Stimulated activated CD8-positive, alpha-beta memory T cell treated with anti-CD3 and anti-CD28 coated beads, Interleukin-7, amount 100 ng/mL, for 24 hours (primary cell): ENCODE measurements at regions not wholly inside any gene's neighbourhood (a gene's known extent, or its start where the extent isn't known, plus 50 kb on each side); places are given as distances from the start of the nearest gene placed in this dataset.

Experiments
- DNase-seq: peaks from one replicate; pipeline ENCODE4 v3.0.0-alpha.2; 2020; ENCODE audit warnings: low read depth

GRCh38 chrX:15983034-15983433, 128.4 kb upstream of the AP1S2 start:
- no peak for DNase-seq

DNA sequence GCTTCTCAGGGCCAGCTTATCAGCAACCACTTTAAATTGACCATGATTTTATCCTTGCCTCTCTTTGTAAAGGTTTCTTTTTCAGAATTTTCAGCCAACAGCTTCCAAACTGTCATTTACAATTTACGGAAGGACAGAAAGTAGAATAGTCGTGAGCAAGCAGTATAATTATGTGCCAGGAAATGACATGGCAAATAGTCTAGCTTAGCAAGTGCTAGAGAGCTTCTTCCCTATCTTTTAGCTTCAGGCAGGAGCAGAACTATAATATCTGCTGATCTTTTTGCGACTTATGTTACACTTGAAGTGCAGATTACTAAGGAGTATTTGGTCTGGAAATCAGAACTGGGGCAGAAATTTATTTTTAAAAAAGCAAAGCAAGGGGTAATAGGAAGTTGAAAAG, 123.0 kb upstream of the AP1S2 start:
- DNase-seq: no peak

- DNase-seq: no peak
Measured at GRCh38 chrX:15976396-15976795, 121.8 kb upstream of the AP1S2 start.

DNA sequence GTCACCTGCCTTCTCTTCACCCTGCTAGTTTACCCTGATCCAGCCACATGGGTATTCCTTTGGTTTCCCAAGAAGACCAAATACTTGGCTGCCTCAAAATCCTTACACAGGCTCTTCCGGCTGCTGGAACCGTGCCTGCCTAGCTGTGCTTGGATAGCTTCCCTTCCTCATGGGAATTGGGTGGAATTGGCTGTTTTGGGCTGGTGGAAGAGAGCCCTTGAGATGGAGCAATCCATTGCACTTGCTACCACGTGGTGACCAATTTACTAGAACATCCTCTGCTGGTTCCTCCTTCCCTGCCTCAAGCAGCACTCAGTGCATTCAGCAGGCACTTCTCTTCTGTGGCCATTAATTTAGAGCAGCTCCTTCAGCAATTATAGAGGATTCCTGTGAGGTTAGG, 119.3 kb upstream of the AP1S2 start:
- no peak for DNase-seq

- DNase-seq: no peak
Measured at GRCh38 chrX:15973299-15973698, 118.7 kb upstream of the AP1S2 start.

DNA sequence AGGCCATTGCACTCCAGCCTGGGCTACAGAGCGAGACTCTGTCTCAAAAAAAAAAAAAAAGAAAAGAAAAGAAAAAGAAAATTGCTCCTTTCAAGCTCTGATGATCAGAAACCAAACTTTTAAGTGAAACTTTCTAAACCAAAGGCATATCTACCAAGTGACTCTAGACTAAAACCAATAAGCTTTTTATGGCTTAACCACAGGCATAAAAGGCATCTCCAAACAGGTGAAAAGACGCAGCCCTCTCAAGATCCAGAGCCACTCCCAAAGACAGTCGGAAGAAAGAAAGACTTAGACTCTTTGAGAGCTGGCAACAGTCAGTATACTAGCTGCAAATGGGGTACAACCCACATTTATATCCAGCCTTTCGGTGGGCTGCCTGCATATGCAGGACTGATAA, 117.1 kb upstream of the AP1S2 start:
- no peak for DNase-seq

DNA sequence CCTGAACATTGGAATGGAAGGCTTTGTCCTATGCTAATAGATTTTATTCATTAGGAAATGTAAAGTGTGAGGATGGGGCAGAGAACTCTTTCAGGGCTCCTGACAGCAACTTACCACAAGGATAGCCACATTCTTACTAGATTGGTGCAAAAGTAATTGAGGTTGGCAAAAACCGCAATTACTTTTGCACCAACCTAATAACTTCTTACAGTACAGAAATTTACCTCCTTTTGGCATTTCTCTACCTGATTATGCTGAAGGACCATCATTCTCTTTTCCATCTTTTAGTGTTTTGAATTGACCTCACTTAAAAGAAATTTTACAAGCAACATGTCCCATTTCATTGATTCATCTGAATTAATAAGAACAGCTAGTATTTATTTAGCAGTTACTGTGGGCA, 109.2 kb upstream of the AP1S2 start:
- no peak for DNase-seq

DNA sequence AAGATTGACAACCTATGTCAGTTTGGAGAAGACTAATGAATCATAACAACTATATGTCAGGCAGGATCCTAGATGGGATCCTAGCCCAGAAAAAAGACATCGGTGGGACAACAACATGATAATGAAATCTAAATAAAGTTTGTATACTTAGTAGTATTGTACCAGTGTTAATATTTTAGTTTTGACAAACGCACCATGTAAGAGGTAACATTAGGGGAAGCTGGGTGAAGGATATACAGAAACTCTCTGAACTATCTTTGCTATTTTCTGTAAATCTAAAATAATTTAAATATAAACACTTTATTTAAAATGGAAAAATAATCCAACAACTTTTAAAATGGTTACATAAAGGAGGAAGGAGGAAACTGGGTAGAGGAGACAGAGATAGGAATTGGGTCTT, 105.6 kb upstream of the AP1S2 start:
- DNase-seq: no peak

- DNase-seq: no peak
Measured at GRCh38 chrX:15956681-15957080, 102.1 kb upstream of the AP1S2 start.

- DNase-seq: no peak
Measured at GRCh38 chrX:15953801-15954200, 99.2 kb upstream of the AP1S2 start.

DNA sequence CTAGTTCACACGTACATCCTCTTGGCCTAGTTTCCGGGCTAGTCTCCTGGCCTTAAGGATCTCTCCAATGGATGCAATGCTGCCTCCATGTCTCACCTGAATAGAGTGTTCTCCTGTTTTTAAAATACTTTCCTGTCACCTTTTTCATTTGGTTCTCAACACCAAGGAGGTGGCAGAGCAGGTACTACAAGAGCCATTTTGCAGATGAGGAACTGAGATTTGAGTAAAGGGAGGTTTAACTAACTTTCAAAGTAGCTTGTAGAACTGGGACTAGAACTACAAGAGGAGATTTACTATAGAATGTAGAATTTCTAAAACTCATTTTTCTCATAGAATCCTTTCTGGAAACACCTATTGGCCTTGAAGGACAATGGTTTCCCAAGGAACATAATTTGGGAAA, 97.6 kb upstream of the AP1S2 start:
- no peak for DNase-seq

GRCh38 chrX:15948318-15948660, 93.7 kb upstream of the AP1S2 start:
- no peak for DNase-seq

DNA sequence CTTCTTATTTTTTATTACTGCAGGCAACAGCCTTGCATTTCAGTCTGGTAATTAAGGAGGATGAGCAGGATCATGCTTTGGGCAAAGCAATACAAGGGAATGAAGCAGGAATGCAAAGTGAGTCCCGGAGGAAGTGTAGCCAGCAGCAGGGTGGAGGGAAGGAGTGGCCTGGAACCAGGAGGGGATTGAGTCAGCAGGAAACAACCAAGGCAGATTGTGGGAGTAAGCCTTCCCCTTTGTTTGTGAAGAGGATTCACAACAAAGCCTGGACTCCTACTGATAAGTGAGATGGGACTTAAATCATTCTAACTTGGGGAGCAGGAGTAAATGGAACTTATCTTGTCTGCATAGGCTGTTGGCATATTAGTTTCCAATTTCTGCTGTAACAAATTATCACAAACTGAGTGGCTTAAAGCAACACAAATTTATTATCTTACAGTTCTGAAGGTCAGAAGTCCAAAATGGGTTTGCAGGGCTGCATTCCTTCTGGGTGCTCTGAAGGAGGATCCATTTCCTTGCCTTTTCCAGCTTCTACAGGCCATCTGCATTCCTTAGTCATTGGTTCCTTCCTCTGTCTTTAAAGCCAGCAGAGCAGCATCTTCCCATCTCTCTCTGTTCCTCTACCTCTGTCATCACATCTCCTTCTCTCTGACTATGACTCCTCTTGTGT, 93.2 kb upstream of the AP1S2 start:
- DNase-seq: no peak

DNA sequence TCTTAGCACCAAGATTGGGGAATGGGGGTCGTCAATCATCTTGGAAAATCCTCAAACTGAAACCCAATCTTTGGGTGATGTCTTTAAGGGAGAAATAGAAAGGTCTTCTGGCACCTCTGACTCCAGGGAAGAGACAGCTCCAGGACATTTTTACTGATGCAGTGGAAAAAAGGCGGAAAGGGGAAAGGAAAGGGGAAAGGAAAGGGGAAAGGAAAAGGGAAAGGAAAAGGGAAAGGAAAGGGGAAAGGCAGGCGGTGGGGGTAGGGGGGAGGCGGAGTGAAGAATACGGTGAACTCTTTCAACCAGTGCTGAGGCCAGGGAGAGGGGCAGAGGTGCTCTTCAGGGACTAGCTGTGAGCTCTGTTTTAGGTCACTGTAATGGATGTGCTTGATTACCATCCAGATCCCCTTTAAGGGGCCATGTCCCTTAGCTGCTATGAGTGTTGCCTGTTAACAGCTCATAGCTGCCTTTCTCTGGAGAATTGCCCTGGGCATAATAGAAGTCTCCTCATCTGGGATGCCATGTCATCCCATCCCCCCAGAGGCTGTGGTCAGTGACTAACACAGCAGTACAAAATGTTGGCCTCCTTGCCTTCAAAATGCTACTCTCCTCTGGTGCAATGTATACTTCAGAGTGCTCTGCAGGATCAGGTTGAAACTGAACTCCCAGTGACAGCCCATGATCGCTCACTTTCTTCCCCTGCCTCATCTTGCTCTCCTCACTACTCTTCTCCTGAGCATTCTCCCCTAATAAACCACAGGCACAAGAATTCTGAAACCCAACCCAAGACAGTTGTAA, 92.4 kb upstream of the AP1S2 start:
- no peak for DNase-seq

GRCh38 chrX:15943391-15943790, 88.8 kb upstream of the AP1S2 start:
- no peak for DNase-seq

- DNase-seq: no peak
Measured at GRCh38 chrX:15942307-15942706, 87.7 kb upstream of the AP1S2 start.

DNA sequence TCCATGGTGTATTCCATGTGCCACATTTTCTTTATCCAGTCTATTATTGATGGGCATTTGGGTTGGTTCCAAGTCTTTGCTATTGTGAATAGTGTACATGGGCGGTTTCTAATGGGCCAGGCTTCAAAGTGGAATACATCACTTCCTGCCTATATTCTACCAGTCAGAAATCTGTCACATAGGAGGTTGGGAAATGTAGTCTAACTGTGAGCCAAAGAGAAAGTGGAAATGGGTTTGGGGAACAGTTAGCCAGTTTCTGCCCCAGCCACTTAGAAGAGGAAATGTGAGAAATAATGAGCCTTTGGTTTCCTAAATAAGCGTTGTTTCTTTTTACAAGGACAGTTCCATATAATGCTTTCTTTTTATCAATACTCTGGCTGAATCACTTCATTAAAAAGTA, 85.1 kb upstream of the AP1S2 start:
- DNase-seq: no peak

DNA sequence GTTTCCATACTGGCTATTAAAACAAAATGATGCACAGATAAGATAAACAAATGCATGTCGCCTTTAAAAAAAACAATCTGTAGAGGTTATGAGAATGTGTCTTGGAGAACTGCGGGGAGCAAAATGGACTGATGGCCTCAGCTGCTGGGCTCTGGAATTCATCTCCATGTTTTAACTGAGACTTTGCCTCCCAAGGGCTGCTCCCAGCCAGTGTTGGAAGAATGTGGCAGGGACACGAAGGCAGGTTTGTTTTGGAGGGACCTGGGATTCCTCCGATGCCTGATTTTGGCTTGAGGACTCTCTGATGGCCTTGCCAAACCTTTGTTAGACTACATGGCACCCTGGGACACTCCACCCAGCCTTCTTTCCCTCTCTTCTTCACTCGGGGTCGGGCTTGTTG, 83.5 kb upstream of the AP1S2 start:
- DNase-seq: no peak

DNA sequence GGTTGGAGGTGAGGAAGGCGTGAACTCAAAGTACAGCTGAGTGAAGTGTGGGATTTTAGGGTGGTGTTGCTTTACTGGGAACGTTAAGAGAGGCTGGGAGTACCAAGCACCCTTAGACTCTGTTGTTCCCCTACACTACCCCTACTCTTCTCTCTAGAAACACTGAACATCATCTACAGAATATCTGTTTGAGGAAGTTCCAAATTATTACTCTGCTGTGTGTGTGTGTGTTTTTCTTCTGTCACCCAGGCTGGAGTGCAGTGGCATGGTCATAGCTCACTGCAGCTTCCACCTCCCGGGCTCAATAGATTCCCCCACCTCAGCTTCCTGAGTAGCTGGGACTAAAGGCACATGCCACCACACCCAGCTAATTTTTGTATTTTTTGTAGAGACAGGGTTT, 76.7 kb upstream of the AP1S2 start:
- no peak for DNase-seq

- no peak for DNase-seq
Measured at GRCh38 chrX:15930585-15930984, 76.0 kb upstream of the AP1S2 start.

GRCh38 chrX:15929194-15929593, 74.6 kb upstream of the AP1S2 start:
- DNase-seq: no peak

DNA sequence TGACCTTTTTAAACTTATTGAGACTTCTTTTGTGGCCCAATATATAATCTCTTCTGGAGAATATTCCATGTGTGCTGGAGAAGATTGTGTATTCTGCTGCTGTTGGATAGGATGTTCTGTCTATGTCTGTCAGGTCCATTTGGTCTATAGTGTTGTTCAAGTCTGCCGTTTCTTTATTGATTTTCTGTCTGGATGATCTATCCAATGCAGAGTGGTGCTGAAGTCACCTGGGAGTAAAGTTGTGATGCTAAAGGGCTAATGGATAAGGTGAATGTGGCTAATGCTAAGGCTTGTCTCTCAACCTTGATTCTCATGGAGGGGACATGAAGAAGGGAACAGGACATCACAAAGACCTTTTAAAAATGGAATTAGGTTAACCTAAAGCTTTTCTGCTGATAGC, 72.0 kb upstream of the AP1S2 start:
- no peak for DNase-seq

- DNase-seq: no peak
Measured at GRCh38 chrX:15918003-15918402, 63.4 kb upstream of the AP1S2 start.

- no peak for DNase-seq
Measured at GRCh38 chrX:15916704-15917084, 62.1 kb upstream of the AP1S2 start.
